Heart left ventricle (tissue), 13 donors: ENCODE measurements at regions not wholly inside any gene's neighbourhood (a gene's known extent, or its start where the extent isn't known, plus 50 kb on each side); places are given as distances from the start of the nearest gene placed in this dataset.

Experiments
- CTCF ChIP-seq, 12 donors: fragments of 200-600 bp; sonication (generic) in 4 of 12; IDR thresholded peaks; one replicate each; pipeline versions ENCODE4 v1.5.0 to v1.8.0; 2018 to 2022; ENCODE audit warnings: antibody characterized with exemption in 12 of 12, mild to moderate bottlenecking in 5 of 12
- POLR2A ChIP-seq, 2 donors: fragments of 450-650 bp; IDR thresholded peaks; one replicate each; pipeline ENCODE4 v1.6.1; 2017; ENCODE audit warnings: antibody characterized with exemption in 2 of 2, mild to moderate bottlenecking in 2 of 2, moderate library complexity in 2 of 2
- donor health status: ischemic (EF 13 %, LVEDD 7.1; RV severe dilation, severe dysfunction).
- donor health status: DM: no; HTN: yes; CAD: no.
- donor health status: DM: no; HTN: no; CAD: no.
- donor health status: ischemic (EF 25% LVEDD 6.9; RV normal size, moderate dysfunction).
- donor health status: ischemic (EF 25% LVEDD 5.7; RV mildly dilated, moderate dysfunction).
- donor health status: ischemic (EF 35%, LVEDD 5.7; RV mildly dilated, moderate dysfunction).
- donor health status: nonischemic (EF 11% LVEDD 7.7; RV severe dilation, severe dysfunction).
- donor health status: DM: yes; HTN: yes; CAD: no.
- donor health status: PGD.
- donor health status: ischemic (EF 29% LVEDD 5.4; RV normal size, mild dysfunction).
- donor health status: nonischemic (EF 23%, LVEDD 6.1; RV moderate dilation, normal function).

GRCh38 chr9:99682378-99682777 lies 139.3 kb upstream of the NR4A3 start:
- TF ChIP-seq POLR2A (IDR thresholded peaks at IDR 0.05) (no peak), CTCF (IDR thresholded peaks at IDR 0.05) (no peak)
